ENCODE measurements at regions not wholly inside any gene's neighbourhood (a gene's known extent, or its start where the extent isn't known, plus 50 kb on each side); places are given as distances from the start of the nearest gene placed in this dataset.

- no peaks in the 10 kb centered on the region for H3K9me3 ChIP-seq (ENCODE audit: control insufficient read depth in 4 of 4, low read length in 3 of 4)
- no peaks in the 10 kb centered on the region for H3K4me1 ChIP-seq (ENCODE audit: control insufficient read depth in 4 of 4, insufficient read depth in 4 of 4, low read length in 3 of 4)
- H3K36me3 ChIP-seq (ENCODE audit: control insufficient read depth in 4 of 4, insufficient read depth in 3 of 4, low read depth in 1 of 4, low read length in 3 of 4), result no peaks in the 10 kb centered on the region
- no peak for TF ChIP-seq RAD21 (IDR thresholded peaks at IDR 0.05)
- TF ChIP-seq NR2F2 (IDR thresholded peaks at IDR 0.05), result no peak
- TF ChIP-seq YY1 (IDR thresholded peaks at IDR 0.05), result no peak
- TF ChIP-seq RXRA (IDR thresholded peaks at IDR 0.05), result no peak
- no peak for TF ChIP-seq CTCF (IDR thresholded peaks at IDR 0.05; ENCODE audit: low read depth, low read length, missing input control)
- TF ChIP-seq SP1 (IDR thresholded peaks at IDR 0.05), result no peak
- TF ChIP-seq EGR1 (IDR thresholded peaks at IDR 0.05; ENCODE audit: low read depth in 2 of 2), result no peak
- TF ChIP-seq JUND (IDR thresholded peaks at IDR 0.05), result no peak
- no peak for TF ChIP-seq TAF1 (conservative IDR thresholded peaks at IDR 0.05)
- TF ChIP-seq, protein P1, sequence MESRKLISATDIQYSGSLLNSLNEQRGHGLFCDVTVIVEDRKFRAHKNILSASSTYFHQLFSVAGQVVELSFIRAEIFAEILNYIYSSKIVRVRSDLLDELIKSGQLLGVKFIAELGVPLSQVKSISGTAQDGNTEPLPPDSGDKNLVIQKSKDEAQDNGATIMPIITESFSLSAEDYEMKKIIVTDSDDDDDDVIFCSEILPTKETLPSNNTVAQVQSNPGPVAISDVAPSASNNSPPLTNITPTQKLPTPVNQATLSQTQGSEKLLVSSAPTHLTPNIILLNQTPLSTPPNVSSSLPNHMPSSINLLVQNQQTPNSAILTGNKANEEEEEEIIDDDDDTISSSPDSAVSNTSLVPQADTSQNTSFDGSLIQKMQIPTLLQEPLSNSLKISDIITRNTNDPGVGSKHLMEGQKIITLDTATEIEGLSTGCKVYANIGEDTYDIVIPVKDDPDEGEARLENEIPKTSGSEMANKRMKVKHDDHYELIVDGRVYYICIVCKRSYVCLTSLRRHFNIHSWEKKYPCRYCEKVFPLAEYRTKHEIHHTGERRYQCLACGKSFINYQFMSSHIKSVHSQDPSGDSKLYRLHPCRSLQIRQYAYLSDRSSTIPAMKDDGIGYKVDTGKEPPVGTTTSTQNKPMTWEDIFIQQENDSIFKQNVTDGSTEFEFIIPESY (IDR thresholded peaks at IDR 0.05), result no peak
- TF ChIP-seq, protein P2, sequence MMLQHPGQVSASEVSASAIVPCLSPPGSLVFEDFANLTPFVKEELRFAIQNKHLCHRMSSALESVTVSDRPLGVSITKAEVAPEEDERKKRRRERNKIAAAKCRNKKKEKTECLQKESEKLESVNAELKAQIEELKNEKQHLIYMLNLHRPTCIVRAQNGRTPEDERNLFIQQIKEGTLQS (IDR thresholded peaks at IDR 0.05), result no peak
- no peak for TF ChIP-seq HNF4G (IDR thresholded peaks at IDR 0.05)
- no peak for TF ChIP-seq HNF4A (conservative IDR thresholded peaks at IDR 0.05)
- TF ChIP-seq, protein P3, sequence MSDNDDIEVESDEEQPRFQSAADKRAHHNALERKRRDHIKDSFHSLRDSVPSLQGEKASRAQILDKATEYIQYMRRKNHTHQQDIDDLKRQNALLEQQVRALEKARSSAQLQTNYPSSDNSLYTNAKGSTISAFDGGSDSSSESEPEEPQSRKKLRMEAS (IDR thresholded peaks at IDR 0.05), result no peak
- TF ChIP-seq GABPA (IDR thresholded peaks at IDR 0.05 in 1 of 2, conservative IDR thresholded peaks at IDR 0.05 in 1 of 2), result no peak
- TF ChIP-seq, protein P4, sequence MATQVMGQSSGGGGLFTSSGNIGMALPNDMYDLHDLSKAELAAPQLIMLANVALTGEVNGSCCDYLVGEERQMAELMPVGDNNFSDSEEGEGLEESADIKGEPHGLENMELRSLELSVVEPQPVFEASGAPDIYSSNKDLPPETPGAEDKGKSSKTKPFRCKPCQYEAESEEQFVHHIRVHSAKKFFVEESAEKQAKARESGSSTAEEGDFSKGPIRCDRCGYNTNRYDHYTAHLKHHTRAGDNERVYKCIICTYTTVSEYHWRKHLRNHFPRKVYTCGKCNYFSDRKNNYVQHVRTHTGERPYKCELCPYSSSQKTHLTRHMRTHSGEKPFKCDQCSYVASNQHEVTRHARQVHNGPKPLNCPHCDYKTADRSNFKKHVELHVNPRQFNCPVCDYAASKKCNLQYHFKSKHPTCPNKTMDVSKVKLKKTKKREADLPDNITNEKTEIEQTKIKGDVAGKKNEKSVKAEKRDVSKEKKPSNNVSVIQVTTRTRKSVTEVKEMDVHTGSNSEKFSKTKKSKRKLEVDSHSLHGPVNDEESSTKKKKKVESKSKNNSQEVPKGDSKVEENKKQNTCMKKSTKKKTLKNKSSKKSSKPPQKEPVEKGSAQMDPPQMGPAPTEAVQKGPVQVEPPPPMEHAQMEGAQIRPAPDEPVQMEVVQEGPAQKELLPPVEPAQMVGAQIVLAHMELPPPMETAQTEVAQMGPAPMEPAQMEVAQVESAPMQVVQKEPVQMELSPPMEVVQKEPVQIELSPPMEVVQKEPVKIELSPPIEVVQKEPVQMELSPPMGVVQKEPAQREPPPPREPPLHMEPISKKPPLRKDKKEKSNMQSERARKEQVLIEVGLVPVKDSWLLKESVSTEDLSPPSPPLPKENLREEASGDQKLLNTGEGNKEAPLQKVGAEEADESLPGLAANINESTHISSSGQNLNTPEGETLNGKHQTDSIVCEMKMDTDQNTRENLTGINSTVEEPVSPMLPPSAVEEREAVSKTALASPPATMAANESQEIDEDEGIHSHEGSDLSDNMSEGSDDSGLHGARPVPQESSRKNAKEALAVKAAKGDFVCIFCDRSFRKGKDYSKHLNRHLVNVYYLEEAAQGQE (IDR thresholded peaks at IDR 0.05), result no peak
- TF ChIP-seq FOXA2 (IDR thresholded peaks at IDR 0.05), result no peak
- no peak for TF ChIP-seq FOXA1 (IDR thresholded peaks at IDR 0.05)
- 90% methylated on average over 3 of the region's 3 CpGs for WGBS
- H3K27me3 ChIP-seq (ENCODE audit: control insufficient read depth in 4 of 4, insufficient read depth in 4 of 4, low read length in 3 of 4), result peaks cover 0 to 6% (median 0%) of the 10 kb centered on the region in 4 donors
- no peak overlapping the region for H3K4me3 ChIP-seq (ENCODE audit: low read depth in 1 of 3, low read length in 3 of 3)
- no peak overlapping the region for H3K9ac ChIP-seq (ENCODE audit: low read depth in 1 of 2, low read length in 2 of 2)
- DNase-seq (ENCODE audit: low spot score), result no peak
- no peak overlapping the region for H3K27ac ChIP-seq (ENCODE audit: low read depth in 1 of 2, low read length in 2 of 2)
Observed at GRCh38 chr2:29991086-29991485, 69.7 kb upstream of the ALK start.
